Calu3 (cell line): ENCODE measurements at regions not wholly inside any gene's neighbourhood (a gene's known extent, or its start where the extent isn't known, plus 50 kb on each side); places are given as distances from the start of the nearest gene placed in this dataset.

Experiments
- BruUV-seq: library from RNA; stranded (reverse); fragments of 400-500 nt; replicated peaks from 2 replicates; lab custom pipeline; 2021; lab: Mats Ljungman, UMichigan
- CTCF ChIA-PET: fragments of 300-600 bp; sonication (Branson Sonifier 250); formaldehyde crosslinking; loops from one replicate; lab custom pipeline; 2022; ENCODE audit warnings: antibody characterized with exemption; lab: Charles Lee
- DNase-seq: peaks from one replicate; pipeline ENCODE4 v3.0.0; 2022
- H3K27ac Mint-ChIP-seq: one replicate; pipeline ENCODE4 v1.8.0; 2022; ENCODE audit warnings: mixed read lengths; ENCODE audit not compliant: unreplicated experiment
- H3K27me3 Mint-ChIP-seq: one replicate; pipeline ENCODE4 v1.8.0; 2022; ENCODE audit warnings: mixed read lengths; ENCODE audit not compliant: unreplicated experiment
- H3K36me3 Mint-ChIP-seq: one replicate; pipeline ENCODE4 v1.8.0; 2022; ENCODE audit warnings: mild to moderate bottlenecking, moderate library complexity, mixed read lengths; ENCODE audit not compliant: insufficient read depth, unreplicated experiment
- H3K4me1 Mint-ChIP-seq: one replicate; pipeline ENCODE4 v1.8.0; 2022; ENCODE audit warnings: mild to moderate bottlenecking, low read depth, mixed read lengths; ENCODE audit not compliant: unreplicated experiment
- H3K4me3 Mint-ChIP-seq: one replicate; pipeline ENCODE4 v1.8.0; 2022; ENCODE audit warnings: mild to moderate bottlenecking, low read depth, moderate library complexity, mixed read lengths; ENCODE audit not compliant: unreplicated experiment
- H3K9me3 Mint-ChIP-seq: one replicate; pipeline ENCODE4 v1.8.0; 2022; ENCODE audit warnings: low read depth, mixed read lengths; ENCODE audit not compliant: unreplicated experiment
- CTCF ChIP-seq: fragments of 200-600 bp; IDR thresholded peaks from one replicate; pipeline ENCODE4 v1.8.0; 2022; ENCODE audit warnings: antibody characterized with exemption; ENCODE audit not compliant: unreplicated experiment
- intact Hi-C: fragments of 100-400 bp; cut with micrococcal nuclease; formaldehyde crosslinking; loops from one replicate; pipeline ENCODE4 v1.10.0; 2022; ENCODE audit not compliant: unreplicated experiment

GRCh38 chr5:133688391-133688790 is 76.0 kb upstream of the FSTL4 start:
- Mint-ChIP-seq H3K36me3 (no peaks in the 10 kb centered on the region), H3K9me3 (no peaks in the 10 kb centered on the region), H3K4me1 (no peaks in the 10 kb centered on the region), H3K4me3 (no peak overlapping the region), H3K27me3 (peaks cover 100% of the 10 kb centered on the region), H3K27ac (no peak overlapping the region)
- no peak for TF ChIP-seq CTCF
- CTCF ChIA-PET, result no interaction called here
- intact Hi-C loops, result no loop called here
- BruUV-seq, result no TSS peak
- no peak for DNase-seq

GRCh38 chr5:133687212-133688061 is 75.1 kb upstream of the FSTL4 start:
- no peaks in the 10 kb centered on the region for H3K36me3 Mint-ChIP-seq
- no peak for DNase-seq
- CTCF ChIA-PET, result no interaction called here
- H3K9me3 Mint-ChIP-seq, result no peaks in the 10 kb centered on the region
- H3K4me3 Mint-ChIP-seq, result no peak overlapping the region
- no peak overlapping the region for H3K27ac Mint-ChIP-seq
- no peaks in the 10 kb centered on the region for H3K4me1 Mint-ChIP-seq
- intact Hi-C loops, result no loop called here
- H3K27me3 Mint-ChIP-seq, result peaks cover 100% of the 10 kb centered on the region
- TF ChIP-seq CTCF, result no peak
- no TSS peak for BruUV-seq

GRCh38 chr5:133686566-133686965 is 74.2 kb upstream of the FSTL4 start:
- peaks cover 100% of the 10 kb centered on the region for H3K27me3 Mint-ChIP-seq
- H3K27ac Mint-ChIP-seq, result no peak overlapping the region
- H3K4me3 Mint-ChIP-seq, result no peak overlapping the region
- intact Hi-C loops, result no loop called here
- TF ChIP-seq CTCF, result no peak
- H3K9me3 Mint-ChIP-seq, result no peaks in the 10 kb centered on the region
- H3K36me3 Mint-ChIP-seq, result no peaks in the 10 kb centered on the region
- CTCF ChIA-PET, result no interaction called here
- no TSS peak for BruUV-seq
- no peak for DNase-seq
- no peaks in the 10 kb centered on the region for H3K4me1 Mint-ChIP-seq

GRCh38 chr5:133685402-133686018 is 73.2 kb upstream of the FSTL4 start:
- Mint-ChIP-seq H3K9me3 (no peaks in the 10 kb centered on the region), H3K27me3 (peaks cover 100% of the 10 kb centered on the region), H3K27ac (no peak overlapping the region), H3K36me3 (no peaks in the 10 kb centered on the region), H3K4me1 (no peaks in the 10 kb centered on the region), H3K4me3 (no peak overlapping the region)
- no peak for TF ChIP-seq CTCF
- intact Hi-C loops, result no loop called here
- CTCF ChIA-PET, result no interaction called here
- DNase-seq, result no peak
- no TSS peak for BruUV-seq
